NCI-H510A treated with DMSO at 0.1 percent for 48 hours (cell line): ENCODE measurements at regions not wholly inside any gene's neighbourhood (a gene's known extent, or its start where the extent isn't known, plus 50 kb on each side); places are given as distances from the start of the nearest gene placed in this dataset.

Source experiments
- DNase-seq: peaks from one replicate; lab custom pipeline; 2025; lab: John Stamatoyannopoulos, UW

DNA sequence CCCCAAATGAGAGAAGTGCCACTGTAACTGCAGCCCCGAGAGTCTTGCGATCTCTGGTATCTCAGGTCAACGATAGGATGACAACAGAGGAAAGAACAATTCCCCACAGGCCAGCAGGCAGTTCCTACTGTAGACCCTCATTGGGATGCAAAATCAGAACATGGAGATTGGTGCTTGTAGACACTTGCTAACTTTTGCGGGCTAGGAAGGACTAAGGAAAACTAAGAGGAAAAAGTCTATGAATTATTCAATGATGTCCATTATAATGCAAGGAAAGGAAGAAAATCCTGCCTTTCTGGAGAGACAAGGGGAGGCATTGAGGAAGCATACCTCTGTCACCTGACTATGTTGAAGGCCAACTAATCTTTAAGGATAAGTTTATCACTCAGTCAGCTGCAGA, 51.9 kb upstream of the CWC22 start:
- no peak for DNase-seq

DNA sequence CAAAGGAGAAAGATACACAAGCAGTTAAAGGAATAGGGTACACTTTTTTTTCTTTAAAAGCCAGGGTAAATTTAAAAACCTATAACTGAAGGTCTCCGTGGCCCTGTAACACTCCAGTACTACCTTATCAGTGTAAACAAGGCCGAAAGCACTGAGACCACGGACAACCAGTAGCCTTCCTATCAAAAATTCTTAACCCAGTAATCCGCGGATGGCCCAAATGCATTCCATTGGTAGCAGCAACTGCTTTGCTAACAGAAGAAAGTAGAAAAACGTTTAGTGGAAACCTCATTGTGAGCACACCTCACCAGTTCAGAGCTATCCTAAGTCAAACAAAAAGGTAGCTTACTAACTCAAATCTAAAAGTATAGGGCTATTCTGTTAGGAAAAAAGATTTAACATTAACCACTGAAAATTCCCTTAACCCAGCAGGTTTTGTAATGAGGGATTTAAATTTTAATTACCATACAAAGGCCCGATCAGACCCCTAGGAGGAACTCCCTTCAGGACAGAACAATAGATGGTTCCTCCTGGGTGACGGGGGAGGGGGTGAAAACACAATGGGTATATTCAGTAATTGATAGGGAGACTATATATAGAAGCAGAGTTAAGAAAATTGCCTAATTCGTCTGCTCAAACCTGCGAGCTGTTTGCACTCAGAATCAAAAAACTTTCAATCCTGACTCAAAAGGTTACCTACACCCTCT, 50.8 kb upstream of the CWC22 start:
- no peak for DNase-seq
